Upper lobe of right lung (tissue), 1 donor: ENCODE measurements at regions not wholly inside any gene's neighbourhood (a gene's known extent, or its start where the extent isn't known, plus 50 kb on each side); places are given as distances from the start of the nearest gene placed in this dataset.

Experiments used
- ATAC-seq: fragments of 200-7000 bp; cut with Tn5 transposase; one replicate; pipeline ENCODE4 v1.9.1; 2020; ENCODE audit warnings: mild to moderate bottlenecking, moderate library complexity
- DNase-seq: peaks from one replicate; pipeline ENCODE4 v3.0.0-alpha.2; 2020
- H3K27ac ChIP-seq: fragments of 200-600 bp; one replicate; pipeline ENCODE4 v1.8.0; 2022
- H3K27me3 ChIP-seq: fragments of 200-600 bp; one replicate; pipeline ENCODE4 v1.8.0; 2022; ENCODE audit warnings: mild to moderate bottlenecking
- H3K36me3 ChIP-seq: fragments of 200-600 bp; one replicate; pipeline ENCODE4 v1.8.0; 2022
- H3K4me1 ChIP-seq: fragments of 200-600 bp; one replicate; pipeline ENCODE4 v1.8.0; 2022
- H3K4me3 ChIP-seq: fragments of 200-600 bp; one replicate; pipeline ENCODE4 v1.8.0; 2022; ENCODE audit warnings: mild to moderate bottlenecking
- H3K9me3 ChIP-seq: fragments of 200-600 bp; one replicate; pipeline ENCODE4 v1.8.0; 2022
- CTCF ChIP-seq: fragments of 200-600 bp; IDR thresholded peaks from one replicate; pipeline ENCODE4 v1.8.0; 2022; ENCODE audit warnings: antibody characterized with exemption
- intact Hi-C: fragments of 100-400 bp; cut with DNase I; formaldehyde crosslinking; loops from one replicate; pipeline ENCODE4 v1.11.0; 2022
- donor health status: DM: no; HTN: yes; CAD: no; lungs with severe emphysema.

- no peak overlapping the region for H3K27ac ChIP-seq
- intact Hi-C loops, result no loop called here
- H3K36me3 ChIP-seq, result no peaks in the 10 kb centered on the region
- no peak for TF ChIP-seq CTCF
- no peak for DNase-seq
- no peaks in the 10 kb centered on the region for H3K9me3 ChIP-seq
- no peak overlapping the region for H3K4me3 ChIP-seq
- no peaks in the 10 kb centered on the region for H3K27me3 ChIP-seq
- no peaks in the 10 kb centered on the region for H3K4me1 ChIP-seq
- ATAC-seq, result no peak
Measured at GRCh38 chr3:147007736-147008245, 398.6 kb downstream of the ZIC4 start.

GRCh38 chr3:147002721-147003120, 397.6 kb upstream of the PLSCR5 start:
- Histone ChIP-seq H3K36me3 (no peaks in the 10 kb centered on the region), H3K27ac (no peak overlapping the region), H3K4me1 (no peaks in the 10 kb centered on the region), H3K4me3 (no peak overlapping the region), H3K9me3 (no peaks in the 10 kb centered on the region), H3K27me3 (no peaks in the 10 kb centered on the region)
- no peak for TF ChIP-seq CTCF
- ATAC-seq (no peak), DNase-seq (no peak)
- intact Hi-C loops, result no loop called here

- Histone ChIP-seq H3K36me3 (no peaks in the 10 kb centered on the region), H3K4me3 (no peak overlapping the region), H3K9me3 (no peaks in the 10 kb centered on the region), H3K27ac (no peak overlapping the region), H3K27me3 (no peaks in the 10 kb centered on the region), H3K4me1 (no peaks in the 10 kb centered on the region)
- no peak for ATAC-seq
- TF ChIP-seq CTCF, result no peak
- intact Hi-C loops, result no loop called here
- no peak for DNase-seq
Measured at GRCh38 chr3:147000274-147000673, 395.1 kb upstream of the PLSCR5 start.

GRCh38 chr3:146991907-146992306, 386.8 kb upstream of the PLSCR5 start:
- Histone ChIP-seq H3K4me1 (no peaks in the 10 kb centered on the region), H3K27me3 (no peaks in the 10 kb centered on the region), H3K36me3 (no peaks in the 10 kb centered on the region), H3K9me3 (no peaks in the 10 kb centered on the region), H3K27ac (no peak overlapping the region), H3K4me3 (no peak overlapping the region)
- DNase-seq (no peak), ATAC-seq (no peak)
- intact Hi-C loops, result no loop called here
- TF ChIP-seq CTCF, result no peak

GRCh38 chr3:146975476-146975875, 370.3 kb upstream of the PLSCR5 start:
- ATAC-seq (no peak), DNase-seq (no peak)
- no peaks in the 10 kb centered on the region for H3K36me3 ChIP-seq
- no peaks in the 10 kb centered on the region for H3K27me3 ChIP-seq
- no peaks in the 10 kb centered on the region for H3K9me3 ChIP-seq
- intact Hi-C loops, result no loop called here
- no peak overlapping the region for H3K27ac ChIP-seq
- no peak for TF ChIP-seq CTCF
- H3K4me1 ChIP-seq, result no peaks in the 10 kb centered on the region
- H3K4me3 ChIP-seq, result no peak overlapping the region

GRCh38 chr3:146975032-146975431, 369.9 kb upstream of the PLSCR5 start:
- no peak overlapping the region for H3K27ac ChIP-seq
- H3K4me1 ChIP-seq, result no peaks in the 10 kb centered on the region
- TF ChIP-seq CTCF, result no peak
- DNase-seq (no peak), ATAC-seq (no peak)
- intact Hi-C loops, result no loop called here
- no peak overlapping the region for H3K4me3 ChIP-seq
- no peaks in the 10 kb centered on the region for H3K36me3 ChIP-seq
- no peaks in the 10 kb centered on the region for H3K9me3 ChIP-seq
- no peaks in the 10 kb centered on the region for H3K27me3 ChIP-seq
